Activated CD8-positive, alpha-beta memory T cell treated with anti-CD3 and anti-CD28 coated beads for 36 hours (primary cell): ENCODE measurements at regions not wholly inside any gene's neighbourhood (a gene's known extent, or its start where the extent isn't known, plus 50 kb on each side); places are given as distances from the start of the nearest gene placed in this dataset.
"Not testable (repeated sequence)": the region's sequence is repeated elsewhere in the genome, so short reads cannot be mapped to it uniquely, and the experiment has no call there.

Experiments
- CTCF ChIA-PET: fragments of 350-600 bp; sonication (Branson Sonifier 250); formaldehyde crosslinking; loops from one replicate; lab custom pipeline; 2021; ENCODE audit warnings: antibody characterized with exemption; lab: Charles Lee
- POLR2A ChIA-PET: fragments of 350-600 bp; sonication (Branson Sonifier 250); formaldehyde crosslinking; loops from one replicate; lab custom pipeline; 2021; ENCODE audit warnings: antibody characterized with exemption; lab: Charles Lee

- CTCF ChIA-PET = interaction anchor here (0.7 kb wide), 1 partner anchor 912 kb away, joined by 3 read pairs; no protein-coding TSS in a partner anchor
- POLR2A ChIA-PET = no interaction called here
These were observed 51.0 kb downstream of the FHIP2A start for GRCh38 chr10:114872519-114873087.

DNA sequence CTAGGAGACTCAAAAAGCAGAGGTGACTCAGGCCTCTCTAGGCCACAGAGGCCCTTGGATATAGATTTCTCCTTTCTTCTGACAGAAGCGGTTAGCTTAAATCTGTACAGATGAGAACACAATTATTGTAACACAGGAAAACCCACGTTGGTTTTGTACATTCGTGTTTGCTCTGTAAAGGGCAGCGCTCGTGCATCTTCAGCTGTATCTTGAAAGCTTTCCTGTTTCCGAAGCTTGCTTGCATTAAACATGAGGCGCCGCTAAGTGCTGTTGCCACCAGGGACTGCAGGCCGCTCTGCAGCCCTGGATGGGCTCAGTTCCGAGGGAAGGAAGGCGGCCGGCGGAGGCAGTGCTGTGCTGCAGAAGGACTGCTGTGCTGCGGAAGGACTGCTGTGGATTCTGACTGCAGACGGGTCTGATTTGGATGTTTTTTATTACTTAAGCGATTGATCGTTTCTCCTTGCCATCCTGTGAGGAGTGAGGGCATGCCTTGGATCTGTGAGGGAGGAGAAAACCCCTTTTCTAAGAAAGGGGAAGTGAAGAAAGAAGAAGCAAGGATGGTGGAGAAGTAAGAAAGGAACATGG, 53.3 kb downstream of the FHIP2A start:
- CTCF ChIA-PET = interaction anchor here (1.3 kb wide), 1 partner anchor 11 kb away, joined by 3 read pairs; no protein-coding TSS in a partner anchor
- POLR2A ChIA-PET = no interaction called here

DNA sequence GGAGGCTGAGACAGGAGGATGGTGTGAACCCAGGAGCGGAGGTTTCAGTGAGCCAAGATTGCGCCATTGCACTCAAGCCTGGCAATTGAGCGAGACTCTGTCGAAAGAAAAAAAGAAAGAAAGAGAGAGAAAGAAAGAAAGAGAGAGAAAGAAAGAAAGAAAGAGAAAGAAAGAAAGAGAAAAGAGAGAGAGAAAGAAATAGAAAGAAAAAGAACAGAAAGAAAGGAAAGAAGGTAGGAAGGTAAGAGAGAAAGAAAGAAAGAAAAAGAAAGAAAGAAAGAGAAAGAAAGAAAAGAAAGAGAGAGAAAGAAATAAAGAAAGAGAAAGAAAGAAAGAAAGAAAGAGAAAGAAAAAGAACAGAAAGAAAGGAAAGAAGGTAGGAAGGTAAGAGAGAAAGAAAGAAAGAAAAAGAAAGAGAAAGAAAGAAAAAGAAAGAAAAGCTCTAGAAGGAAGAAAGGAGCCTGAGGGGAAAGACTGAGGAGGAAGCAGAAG, 54.1 kb downstream of the FHIP2A start:
- POLR2A ChIA-PET = not testable (repeated sequence)
- CTCF ChIA-PET = interaction anchor here (0.9 to 1.3 kb wide), 2 partner anchors 12 to 253 kb away, joined by 3 read pairs; no protein-coding TSS in a partner anchor

GRCh38 chr10:114876169-114876568, 54.6 kb downstream of the FHIP2A start:
- POLR2A ChIA-PET = no interaction called here
- CTCF ChIA-PET = interaction anchor here (0.9 to 1.6 kb wide), 3 partner anchors 15 to 253 kb away, joined by 3 to 5 read pairs (median 3); no protein-coding TSS in a partner anchor

- CTCF ChIA-PET = interaction anchor here (0.8 to 1.7 kb wide), 6 partner anchors 8 to 253 kb away, joined by 3 to 6 read pairs (median 4); no protein-coding TSS in a partner anchor
- POLR2A ChIA-PET = no interaction called here
These were observed 55.2 kb downstream of the FHIP2A start for GRCh38 chr10:114876602-114877300.

DNA sequence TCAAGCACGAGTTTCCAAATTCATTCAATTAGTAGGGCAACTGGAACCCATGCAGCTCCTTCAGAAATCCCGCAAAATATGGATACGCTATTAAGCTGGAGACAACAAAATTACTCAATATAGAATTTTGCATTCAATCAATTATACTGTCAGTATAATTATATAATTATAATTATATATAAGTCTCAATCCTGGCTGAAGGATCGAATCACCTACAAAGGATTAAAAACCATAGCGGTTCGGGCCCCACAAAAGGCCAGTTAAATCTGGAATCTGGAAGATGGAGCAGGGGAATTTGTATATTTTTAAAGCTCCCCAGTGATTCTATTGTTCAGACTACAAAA, 55.7 kb downstream of the FHIP2A start:
- ChIA-PET CTCF (interaction anchor here (0.8 to 1.7 kb wide), 5 partner anchors 8 to 253 kb away, joined by 3 to 6 read pairs (median 4); no protein-coding TSS in a partner anchor), POLR2A (no interaction called here)

- CTCF ChIA-PET = interaction anchor here (1.3 to 1.4 kb wide), 2 partner anchors 59 to 576 kb away, joined by 3 to 4 read pairs; partner anchors contain the start of gene TRUB1
These were observed 57.5 kb downstream of the FHIP2A start for GRCh38 chr10:114879093-114879492.

DNA sequence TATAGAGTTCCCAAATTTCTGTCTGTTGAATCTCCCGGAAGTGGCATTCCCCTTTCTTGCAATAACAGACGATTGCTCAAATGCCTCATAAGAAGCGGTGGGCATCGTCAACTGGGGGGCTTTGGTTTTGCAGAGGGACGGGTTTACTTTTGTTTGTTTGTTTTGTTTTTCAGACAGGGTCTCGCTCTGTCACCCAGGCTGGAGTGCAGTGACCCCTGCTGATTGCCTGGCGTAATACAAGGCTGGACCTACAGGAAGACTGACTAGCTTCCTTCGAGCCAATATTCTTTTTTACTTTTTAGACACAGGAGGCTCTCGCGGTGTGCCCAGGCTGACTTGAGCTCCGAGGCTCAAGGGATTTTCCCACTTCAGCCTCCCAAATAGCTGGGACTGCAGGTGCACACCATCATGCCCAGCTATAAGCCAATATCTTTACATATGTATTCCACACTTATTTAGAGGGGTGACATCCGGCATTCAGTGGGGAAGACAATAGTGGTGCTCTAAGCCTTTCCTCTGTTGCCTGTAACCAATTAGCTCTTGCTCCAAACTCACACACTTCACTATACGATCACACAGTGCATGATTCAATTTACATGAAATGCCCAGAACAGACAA, 58.1 kb downstream of the FHIP2A start:
- POLR2A ChIA-PET = no interaction called here
- CTCF ChIA-PET = interaction anchor here (0.7 to 1.4 kb wide), 4 partner anchors 36 to 576 kb away, joined by 3 to 4 read pairs (median 3); partner anchors contain the start of gene TRUB1

More at GRCh38 chr10:114879093-114879492, 57.5 kb downstream of the FHIP2A start:
- POLR2A ChIA-PET = interaction anchor here (0.7 kb wide), 1 partner anchor 211 kb away, joined by 9 read pairs; no protein-coding TSS in a partner anchor

DNA sequence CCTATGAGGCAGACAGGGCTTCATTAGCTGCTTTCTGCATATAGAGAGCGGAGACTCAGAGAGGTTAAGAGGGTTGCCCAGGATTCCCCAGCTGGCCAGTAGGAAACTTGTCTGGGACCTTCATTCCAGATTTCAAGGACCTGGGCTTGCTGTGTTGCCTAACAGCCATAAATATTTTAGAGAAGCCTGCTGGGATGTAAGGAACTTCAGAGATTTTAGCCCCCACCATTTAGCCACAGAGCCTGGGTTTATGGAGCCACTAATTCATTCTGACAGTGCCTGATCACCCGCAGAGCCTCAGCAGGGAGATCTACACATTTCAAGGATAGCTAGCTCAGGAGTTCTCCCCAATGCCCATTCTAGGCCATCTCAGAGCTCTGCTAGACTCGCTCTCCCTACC, 56.6 kb upstream of the TRUB1 start:
- POLR2A ChIA-PET = no interaction called here
- CTCF ChIA-PET = interaction anchor here (0.6 kb wide), 1 partner anchor 1119 kb away, joined by 3 read pairs; no protein-coding TSS in a partner anchor

- POLR2A ChIA-PET = no interaction called here
- CTCF ChIA-PET = interaction anchor here (0.6 kb wide), 1 partner anchor 1120 kb away, joined by 3 read pairs; no protein-coding TSS in a partner anchor
These were observed 56.1 kb upstream of the TRUB1 start for GRCh38 chr10:114881901-114882300.

DNA sequence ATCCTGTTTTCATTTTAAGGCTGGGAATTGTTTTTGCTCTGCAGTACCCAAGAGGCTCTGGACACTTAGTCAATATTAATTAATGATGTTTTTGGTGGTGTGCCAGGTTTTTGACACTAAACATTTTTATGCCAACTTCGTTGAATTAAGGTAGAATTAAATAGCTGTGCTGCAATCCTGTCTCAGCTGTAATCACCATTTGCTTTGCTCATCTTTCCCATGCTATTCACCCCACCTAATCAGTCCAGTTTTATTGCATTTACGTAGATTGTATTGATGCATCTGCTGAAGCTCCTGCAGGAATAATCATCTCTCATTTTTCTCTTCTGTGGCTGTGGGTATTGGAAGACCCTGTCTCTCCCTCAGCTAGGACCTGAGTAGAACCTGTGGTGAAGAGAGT, 52.6 kb upstream of the TRUB1 start:
- POLR2A ChIA-PET = no interaction called here
- CTCF ChIA-PET = no interaction called here
